NCI-H1436 (cell line): ENCODE measurements at regions not wholly inside any gene's neighbourhood (a gene's known extent, or its start where the extent isn't known, plus 50 kb on each side); places are given as distances from the start of the nearest gene placed in this dataset.
"Not testable (repeated sequence)": the region's sequence is repeated elsewhere in the genome, so short reads cannot be mapped to it uniquely, and the experiment has no call there.

Experiments used
- DNase-seq: peaks from one replicate; lab custom pipeline; 2025; lab: John Stamatoyannopoulos, UW

DNA sequence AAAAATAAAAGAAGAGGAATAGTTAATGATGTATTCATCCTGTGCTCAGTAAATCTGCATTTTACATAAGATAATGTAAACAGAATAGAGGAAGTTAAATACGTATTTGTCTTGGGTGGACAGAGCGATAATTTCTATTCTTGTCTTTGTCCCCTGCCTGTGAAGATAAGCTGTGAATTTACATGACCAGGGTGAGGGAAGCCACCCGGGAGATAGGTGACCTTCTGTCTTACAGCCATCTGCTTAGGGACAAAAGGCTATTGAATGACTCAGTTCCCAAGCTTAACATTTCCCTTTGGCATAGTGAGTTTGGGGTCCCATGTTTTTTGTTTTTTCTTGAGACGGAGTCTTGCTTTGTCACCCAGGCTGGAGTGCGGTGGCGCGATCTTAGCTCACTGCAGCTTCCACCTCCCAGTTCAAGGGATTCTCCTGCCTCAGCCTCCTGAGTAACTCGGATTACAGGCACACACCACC lies 88.7 kb upstream of the KCTD7 start:
- DNase-seq: no peak

- no peak for DNase-seq
These were observed 86.6 kb upstream of the KCTD7 start for GRCh38 chr7:66542049-66542448.

DNA sequence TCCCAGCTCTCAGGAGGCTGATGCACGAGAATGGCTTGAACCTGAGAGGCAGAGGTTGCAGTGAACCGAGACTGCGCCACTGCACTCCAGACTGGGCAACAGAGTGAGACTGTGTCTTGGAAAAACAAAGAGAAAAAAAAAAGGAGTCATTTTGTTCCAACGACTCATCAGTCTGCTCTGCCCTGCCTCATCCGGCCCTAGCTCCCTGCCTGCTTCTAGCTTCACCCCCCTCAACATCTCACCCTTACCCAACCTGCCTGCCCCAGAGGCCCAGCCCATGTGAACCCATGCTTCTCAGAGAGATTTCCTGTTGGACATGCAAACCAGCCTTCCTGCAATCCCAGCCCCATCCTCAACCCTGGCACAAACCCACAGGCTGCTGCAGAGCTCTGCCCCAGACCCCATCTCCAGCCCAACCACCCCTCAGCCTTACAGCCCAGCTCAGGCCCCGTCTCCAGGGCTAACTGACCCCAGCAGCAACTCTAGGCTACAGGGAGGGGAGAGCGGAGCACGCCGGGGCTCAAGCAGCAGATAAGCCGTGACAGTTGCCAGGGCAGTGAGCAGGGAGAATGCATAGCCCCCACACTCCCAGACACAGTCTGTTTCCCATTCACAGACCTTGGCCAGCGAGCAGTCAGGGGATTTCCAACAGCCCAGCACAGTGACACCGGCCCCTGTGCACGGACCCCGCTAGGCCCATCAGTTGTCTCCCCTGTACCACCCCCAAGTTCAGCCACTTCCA lies 86.0 kb upstream of the KCTD7 start:
- DNase-seq: no peak

- DNase-seq: no peak
These were observed 79.2 kb upstream of the KCTD7 start for GRCh38 chr7:66549466-66549865.

DNA sequence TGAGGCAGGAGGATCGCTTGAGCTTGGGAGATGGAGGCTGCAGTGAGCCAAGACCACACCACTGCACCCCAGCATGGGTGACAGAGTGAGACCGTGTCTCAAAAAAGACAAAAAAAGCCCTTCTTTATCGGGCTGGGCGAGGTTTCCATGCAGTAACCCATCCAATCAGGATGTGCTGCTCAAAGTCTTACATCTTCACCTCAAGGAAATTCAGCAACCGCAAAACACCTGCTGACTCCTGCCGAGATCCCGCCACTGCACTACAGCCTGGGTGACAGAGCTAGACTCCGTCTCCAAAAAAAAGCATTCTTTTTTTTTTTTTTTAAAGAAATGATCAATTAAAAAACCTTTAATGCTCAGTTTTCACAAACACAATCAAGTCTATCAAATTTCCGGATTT lies 75.7 kb upstream of the KCTD7 start:
- DNase-seq: no peak

GRCh38 chr7:66553675-66554074 lies 75.0 kb upstream of the KCTD7 start:
- DNase-seq: not testable (repeated sequence)

DNA sequence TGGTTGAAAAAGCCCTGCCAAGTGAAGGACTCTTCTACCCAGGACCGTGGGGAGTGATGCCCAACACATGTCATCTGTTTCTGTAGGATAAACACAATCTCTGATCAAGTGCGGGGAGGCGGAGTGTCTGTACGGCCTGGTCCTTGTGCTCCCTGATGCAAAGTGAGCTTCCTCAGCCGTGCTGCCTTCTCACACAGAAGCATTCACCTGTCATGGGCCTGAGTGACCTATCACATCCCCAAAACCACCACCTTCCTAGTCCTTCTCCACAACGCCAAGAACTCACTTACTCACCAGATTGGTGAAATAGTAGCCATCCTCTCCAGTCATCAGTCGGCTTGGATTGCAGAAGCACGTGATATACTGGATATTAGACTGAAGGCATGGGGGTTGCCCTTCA lies 74.4 kb upstream of the KCTD7 start:
- DNase-seq: not testable (repeated sequence)

GRCh38 chr7:66554842-66555430 lies 73.7 kb upstream of the KCTD7 start:
- DNase-seq: not testable (repeated sequence)

DNA sequence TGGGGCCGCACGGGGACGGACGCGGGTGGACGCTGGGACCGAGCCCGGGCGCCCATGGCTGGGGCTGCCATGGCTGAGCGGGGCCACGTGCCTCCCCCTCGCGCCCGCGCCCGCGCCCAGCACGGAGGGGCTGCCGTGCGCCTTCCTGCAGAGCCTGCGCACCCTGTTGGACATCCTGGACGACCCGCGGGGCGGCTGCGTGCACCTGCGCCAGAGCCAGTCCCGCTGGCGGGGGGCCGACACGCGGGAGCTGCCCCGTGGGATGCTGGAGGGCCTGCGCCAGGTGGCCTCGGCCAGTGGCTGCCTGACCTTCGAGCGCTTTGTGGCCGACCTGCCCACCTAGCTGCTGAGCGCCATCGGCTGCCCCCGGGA lies 72.5 kb upstream of the KCTD7 start:
- DNase-seq: no peak

DNA sequence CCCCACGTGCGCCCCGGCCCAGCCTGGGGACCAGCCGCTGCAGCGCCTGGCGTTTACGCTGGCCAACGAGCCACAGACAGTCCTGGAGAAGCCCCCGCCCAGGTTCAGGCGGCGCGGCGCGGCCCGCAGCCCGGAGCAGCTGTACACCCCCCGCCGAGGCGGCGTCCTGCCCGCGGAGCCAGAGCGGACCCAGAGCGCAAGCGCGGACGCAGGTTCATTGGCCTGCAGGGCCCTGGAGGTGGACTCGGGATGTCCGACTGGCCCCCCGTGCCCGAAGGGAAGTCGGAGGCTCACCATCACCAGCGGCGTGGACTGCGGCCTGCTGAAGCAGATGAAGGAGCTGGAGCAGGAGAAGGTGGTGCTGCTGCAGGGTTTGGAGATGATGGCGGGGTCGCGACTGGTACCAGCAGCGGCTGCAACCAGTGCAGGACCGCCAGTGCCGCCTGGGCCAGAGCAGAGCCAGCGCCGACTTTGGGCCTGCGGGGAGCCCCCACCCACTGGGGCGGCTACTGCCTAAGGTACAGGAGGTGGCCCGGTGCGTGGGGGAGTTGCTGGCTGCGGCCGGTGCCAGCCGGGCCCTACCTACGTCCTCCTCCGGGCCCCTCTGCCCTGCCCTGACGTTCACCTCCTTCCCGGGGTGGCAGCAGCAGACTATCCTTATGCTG lies 72.0 kb upstream of the KCTD7 start:
- no peak for DNase-seq

DNA sequence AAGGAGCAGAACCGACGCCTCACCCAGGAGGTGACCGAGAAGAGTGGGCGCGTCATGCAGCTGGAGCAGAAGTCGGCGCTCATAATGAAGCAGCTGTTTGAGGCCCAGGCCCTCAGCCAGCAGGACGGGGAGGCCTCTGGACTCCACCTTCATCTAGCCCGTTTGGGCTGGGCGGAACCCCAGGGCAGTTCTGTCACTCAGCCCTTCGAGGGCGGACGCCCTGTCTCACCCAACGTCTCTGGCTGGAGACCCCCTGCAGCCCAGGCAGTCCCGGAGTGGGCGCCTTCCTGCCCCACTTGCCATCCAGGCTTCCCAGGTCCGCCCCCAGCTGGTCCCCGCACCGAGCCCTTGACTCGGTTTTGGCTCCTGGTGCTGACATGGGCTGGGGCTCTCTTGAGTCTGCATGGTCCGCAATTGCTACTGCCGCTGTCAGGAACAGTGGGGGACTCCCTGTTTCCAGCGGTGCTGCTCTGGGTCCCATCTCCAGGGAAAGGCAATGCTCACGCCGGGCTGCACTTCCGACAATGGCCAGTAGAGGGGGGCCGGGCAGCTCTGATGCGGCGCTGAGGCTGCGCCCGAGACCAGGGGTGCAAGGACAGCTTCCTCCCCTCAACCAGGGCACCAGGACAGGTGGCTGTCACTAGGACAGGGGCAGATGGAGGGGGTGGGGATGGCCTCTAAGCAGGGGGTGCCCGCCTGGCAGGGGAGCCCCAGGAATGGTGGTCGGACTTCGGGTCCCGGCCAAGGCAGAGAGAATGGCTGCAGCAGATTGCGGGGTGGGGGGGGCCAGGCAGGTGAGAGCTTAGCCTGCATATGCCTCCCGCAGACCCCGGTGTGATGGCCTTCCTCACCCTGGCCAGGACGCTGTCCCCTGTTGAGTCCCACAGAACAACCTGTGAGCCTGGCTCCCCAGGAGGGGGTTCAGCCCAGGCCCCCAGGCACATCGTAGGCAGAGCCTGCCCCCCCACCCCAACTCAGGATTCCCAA lies 71.2 kb upstream of the KCTD7 start:
- no peak for DNase-seq

- DNase-seq: no peak
These were observed 70.5 kb upstream of the KCTD7 start for GRCh38 chr7:66558201-66558641.

- no peak for DNase-seq
These were observed 69.8 kb upstream of the KCTD7 start for GRCh38 chr7:66558660-66559465.

- no peak for DNase-seq
These were observed 64.6 kb upstream of the KCTD7 start for GRCh38 chr7:66564045-66564444.

DNA sequence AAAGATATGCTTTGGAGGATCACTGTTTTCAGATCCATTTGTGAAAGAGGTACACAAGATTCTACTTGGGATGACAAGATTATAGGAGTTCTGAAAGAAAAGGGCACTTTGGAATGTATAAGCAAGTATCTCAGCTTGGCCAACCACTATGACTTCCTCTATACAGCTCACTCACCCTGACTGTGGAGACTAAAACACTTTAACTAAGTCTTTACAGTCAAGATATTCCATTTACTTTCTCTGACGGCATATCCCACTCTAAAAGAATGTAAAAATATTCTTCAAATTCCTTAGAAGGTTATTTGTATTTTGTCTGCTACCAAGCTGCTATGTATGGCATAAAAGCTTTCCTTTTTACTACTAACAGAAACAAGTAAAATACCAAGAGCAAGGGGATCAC lies 58.5 kb upstream of the KCTD7 start:
- DNase-seq: not testable (repeated sequence)

GRCh38 chr7:66571568-66571967 lies 57.1 kb upstream of the KCTD7 start:
- DNase-seq: no peak

DNA sequence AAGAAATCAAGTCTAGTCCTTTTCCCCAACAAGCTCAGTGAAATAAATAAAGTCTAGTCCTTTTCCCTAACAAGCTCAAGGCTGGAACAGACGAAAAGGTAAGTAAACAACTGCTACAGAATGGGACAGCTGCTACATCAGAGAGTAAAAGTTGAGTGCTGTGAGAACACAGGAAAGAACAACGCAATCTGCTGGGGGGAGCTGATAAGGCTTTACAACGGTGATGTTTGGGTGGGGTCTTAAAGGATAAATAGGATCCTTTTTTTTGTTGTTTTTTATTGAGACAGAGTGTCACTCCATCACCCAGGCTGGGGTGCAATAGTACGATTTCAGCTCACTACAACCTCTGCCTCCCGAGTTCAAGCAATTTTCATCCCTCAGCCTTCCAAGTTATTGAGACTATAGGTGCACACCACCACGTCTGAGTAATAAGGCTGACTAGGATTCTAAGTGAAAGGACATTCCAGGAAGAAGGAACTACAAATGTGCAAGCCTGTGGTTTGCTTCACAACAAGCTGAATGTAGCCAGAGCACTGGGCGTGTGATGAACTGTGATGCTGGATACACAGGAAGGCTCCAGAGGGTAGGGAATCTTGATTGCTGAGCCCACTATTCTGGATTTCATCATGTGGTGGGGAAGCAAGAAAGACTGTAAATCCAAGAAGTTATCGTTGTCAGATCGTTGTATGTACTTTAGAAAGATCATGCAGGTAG lies 54.7 kb upstream of the KCTD7 start:
- not testable (repeated sequence) for DNase-seq

- not testable (repeated sequence) for DNase-seq
These were observed 53.9 kb upstream of the KCTD7 start for GRCh38 chr7:66574768-66575167.

GRCh38 chr7:66575398-66575797 lies 53.3 kb upstream of the KCTD7 start:
- no peak for DNase-seq

DNA sequence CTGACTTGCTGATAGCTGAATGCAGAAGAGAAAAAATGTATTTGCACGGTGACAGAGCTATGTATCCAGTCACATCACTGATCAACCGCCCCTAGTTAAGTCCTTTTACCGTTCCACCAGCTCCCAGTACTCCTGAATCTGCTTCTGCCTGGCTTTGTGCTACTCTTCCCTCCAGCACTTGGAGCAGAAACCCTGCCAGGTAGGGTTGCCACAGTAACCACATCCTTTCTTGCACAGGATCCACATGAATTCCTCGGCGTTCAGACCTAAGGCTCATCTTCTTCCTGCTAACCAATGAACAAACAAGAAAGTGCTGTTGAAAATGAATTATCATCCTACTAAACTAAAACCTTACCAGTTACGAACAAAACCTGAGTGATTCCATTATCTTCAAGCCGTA lies 52.0 kb upstream of the KCTD7 start:
- no peak for DNase-seq
